Motor neuron (in vitro differentiated cells): ENCODE measurements at regions not wholly inside any gene's neighbourhood (a gene's known extent, or its start where the extent isn't known, plus 50 kb on each side); places are given as distances from the start of the nearest gene placed in this dataset.

Source experiments
- ATAC-seq, 8 experiments: fragments of 200-7000 bp; cut with Tn5 transposase; replicated peaks in 6 of 8; 2 replicates each; pipeline ENCODE4 v1.8.0; 2021; ENCODE audit warnings: mild to moderate bottlenecking in 8 of 8, moderate library complexity in 8 of 8
- H3K27ac ChIP-seq, 2 donors: fragments of 250-450 bp; sonication (Bioruptor Pico); 2 replicates each; pipeline ENCODE4 v1.9.0; 2021; ENCODE audit warnings: antibody characterized with exemption in 2 of 2, mild to moderate bottlenecking in 2 of 2, moderate library complexity in 1 of 2
- H3K4me1 ChIP-seq, 2 donors: fragments of 250-450 bp; sonication (Bioruptor Pico); replicated peaks in 1 of 2; 2 replicates each; pipeline ENCODE4 v1.6.1; 2021; ENCODE audit warnings: antibody characterized with exemption in 2 of 2, mild to moderate bottlenecking in 2 of 2, moderate library complexity in 1 of 2
- H3K4me3 ChIP-seq, 5 donors: fragments of 250-450 bp; sonication (Bioruptor Pico); 2 replicates each; pipeline ENCODE4 v1.9.0; 2021; ENCODE audit warnings: antibody characterized with exemption in 5 of 5, mild to moderate bottlenecking in 5 of 5, moderate library complexity in 4 of 5
- WGBS, 10 experiments: fragments of 450-650 bp; shearing (Covaris generic); methylation state at CpG; one replicate each; pipeline ENCODE4 v1.0.0; 2022; 5-methylcytosine and 5-hydroxymethylcytosine counted together
- in situ Hi-C, 9 experiments: fragments of 400-800 bp; cut with MboI; loops; one replicate each; pipeline ENCODE4 v1.15.0; 2021; ENCODE audit warnings: low sequenced_read_pairs in 9 of 9, low pct_unique_long_range_greater_than_20kb in 2 of 9; ENCODE audit not compliant: unreplicated experiment in 9 of 9

- in situ Hi-C loops, result loop anchor here in 3 of 9 experiments (25.0 kb wide), 2 partner anchors 274 to 749 kb away; no protein-coding TSS in a partner anchor
- 8 to 100% (median 76%) methylated on average over 1 of the region's 1 CpG for WGBS, 10 experiments
- no peak for ATAC-seq
Observed at GRCh38 chr12:21713133-21713532, 55.5 kb upstream of the LDHB start.

GRCh38 chr12:21710958-21711775 is 53.5 kb upstream of the LDHB start:
- no peak overlapping the region for H3K27ac ChIP-seq
- peak in 1 of 8 experiments; percentile 28 for ATAC-seq
- H3K4me3 ChIP-seq, result no peak overlapping the region
- in situ Hi-C loops, result loop anchor here in 3 of 9 experiments (25.0 kb wide), 2 partner anchors 276 to 751 kb away; no protein-coding TSS in a partner anchor
- H3K4me1 ChIP-seq, result no peaks in the 10 kb centered on the region
- WGBS, 10 experiments, result 0 to 100% (median 67%) methylated on average over 1 to 2 of the region's 2 CpGs; no CpG with 5 or more reads in 1 of the 10 experiments

More at GRCh38 chr12:21713133-21713532, 55.5 kb upstream of the LDHB start:
- Histone ChIP-seq H3K27ac (no peak overlapping the region), H3K4me1 (peaks cover 0 to under 1% of the 10 kb centered on the region in 2 donors), H3K4me3 (no peak overlapping the region)
